ENCODE measurements at regions not wholly inside any gene's neighbourhood (a gene's known extent, or its start where the extent isn't known, plus 50 kb on each side); places are given as distances from the start of the nearest gene placed in this dataset.

GRCh38 chr14:83883732-83884131, 1646.2 kb upstream of the FLRT2 start:
- no peak for TF ChIP-seq ZNF10 (tag by site-specific recombination; IDR thresholded peaks at IDR 0.05)
- TF ChIP-seq YY1 (tag by site-specific recombination; IDR thresholded peaks at IDR 0.05), result no peak
- TF ChIP-seq CTCF (tag by site-specific recombination; IDR thresholded peaks at IDR 0.05), result no peak
- TF ChIP-seq YY2 (tag by site-specific recombination; IDR thresholded peaks at IDR 0.05), result no peak
- no peak for TF ChIP-seq ZNF341 (tag by site-specific recombination; IDR thresholded peaks at IDR 0.05; ENCODE audit: low read depth)
- TF ChIP-seq IKZF3 (tag by site-specific recombination; IDR thresholded peaks at IDR 0.05), result no peak
- no peak for TF ChIP-seq ZNF302 (tag by site-specific recombination; IDR thresholded peaks at IDR 0.05; ENCODE audit: low read depth)
- no peak for TF ChIP-seq ZNF223 (tag by site-specific recombination; IDR thresholded peaks at IDR 0.05)
- TF ChIP-seq ZNF621 (tag by site-specific recombination; IDR thresholded peaks at IDR 0.05), result no peak
- TF ChIP-seq ZBTB1 (tag by site-specific recombination; IDR thresholded peaks at IDR 0.05), result no peak
- no peak for TF ChIP-seq ZNF529 (tag by site-specific recombination; IDR thresholded peaks at IDR 0.05; ENCODE audit: insufficient replicate concordance)
- TF ChIP-seq OVOL3 (tag by site-specific recombination; IDR thresholded peaks at IDR 0.05), result no peak
- no peak for TF ChIP-seq ZNF362 (tag by site-specific recombination; IDR thresholded peaks at IDR 0.05)
- TF ChIP-seq PRDM4 (tag by site-specific recombination; IDR thresholded peaks at IDR 0.05), result no peak
